ENCODE measurements at regions not wholly inside any gene's neighbourhood (a gene's known extent, or its start where the extent isn't known, plus 50 kb on each side); places are given as distances from the start of the nearest gene placed in this dataset.

- TF ChIP-seq CTCF (IDR thresholded peaks at IDR 0.05 in 2 of 3, conservative IDR thresholded peaks at IDR 0.05 in 1 of 3; ENCODE audit: insufficient read depth in 2 of 3, low read depth in 1 of 3, low read length in 3 of 3): no peak
- no peak for TF ChIP-seq MCM2 (IDR thresholded peaks at IDR 0.05; ENCODE audit: low read depth)
- no peak for TF ChIP-seq RBBP5 (IDR thresholded peaks at IDR 0.05; ENCODE audit: borderline replicate concordance, insufficient read depth, low read length, poor library complexity, severe bottlenecking)
- TF ChIP-seq BMI1 (IDR thresholded peaks at IDR 0.05; ENCODE audit: low read length): no peak
- no peak for TF ChIP-seq SIX5 (IDR thresholded peaks at IDR 0.05; ENCODE audit: borderline replicate concordance in 1 of 2, insufficient read depth in 1 of 2, low read depth in 1 of 2, low read length in 2 of 2)
- no peak for TF ChIP-seq CBFB (CRISPR knock-in tag; IDR thresholded peaks at IDR 0.05)
- no peak for TF ChIP-seq TEAD2 (tag; IDR thresholded peaks at IDR 0.05)
- no peak for TF ChIP-seq GTF2B (IDR thresholded peaks at IDR 0.05; ENCODE audit: extremely low read depth, insufficient read length)
These were observed 156.0 kb upstream of the ANKRD50 start for GRCh38 chr4:124868495-124868894.
